IPS-NIHi11 (cell line): ENCODE measurements at regions not wholly inside any gene's neighbourhood (a gene's known extent, or its start where the extent isn't known, plus 50 kb on each side); places are given as distances from the start of the nearest gene placed in this dataset.
"Not testable (repeated sequence)": the region's sequence is repeated elsewhere in the genome, so short reads cannot be mapped to it uniquely, and the experiment has no call there.

Experiments
- DNase-seq: peaks from one replicate; pipeline ENCODE4 v3.0.0; 2012; ENCODE audit warnings: mixed read lengths, low spot score

- no peak for DNase-seq
Measured at GRCh38 chr14:81751198-81751597, 217.5 kb upstream of the SEL1L start.

- DNase-seq: no peak
Measured at GRCh38 chr14:81759541-81759940, 225.9 kb upstream of the SEL1L start.

GRCh38 chr14:81765651-81766275, 232.1 kb upstream of the SEL1L start:
- no peak for DNase-seq

- DNase-seq: no peak
Measured at GRCh38 chr14:81766321-81766915, 232.8 kb upstream of the SEL1L start.

DNA sequence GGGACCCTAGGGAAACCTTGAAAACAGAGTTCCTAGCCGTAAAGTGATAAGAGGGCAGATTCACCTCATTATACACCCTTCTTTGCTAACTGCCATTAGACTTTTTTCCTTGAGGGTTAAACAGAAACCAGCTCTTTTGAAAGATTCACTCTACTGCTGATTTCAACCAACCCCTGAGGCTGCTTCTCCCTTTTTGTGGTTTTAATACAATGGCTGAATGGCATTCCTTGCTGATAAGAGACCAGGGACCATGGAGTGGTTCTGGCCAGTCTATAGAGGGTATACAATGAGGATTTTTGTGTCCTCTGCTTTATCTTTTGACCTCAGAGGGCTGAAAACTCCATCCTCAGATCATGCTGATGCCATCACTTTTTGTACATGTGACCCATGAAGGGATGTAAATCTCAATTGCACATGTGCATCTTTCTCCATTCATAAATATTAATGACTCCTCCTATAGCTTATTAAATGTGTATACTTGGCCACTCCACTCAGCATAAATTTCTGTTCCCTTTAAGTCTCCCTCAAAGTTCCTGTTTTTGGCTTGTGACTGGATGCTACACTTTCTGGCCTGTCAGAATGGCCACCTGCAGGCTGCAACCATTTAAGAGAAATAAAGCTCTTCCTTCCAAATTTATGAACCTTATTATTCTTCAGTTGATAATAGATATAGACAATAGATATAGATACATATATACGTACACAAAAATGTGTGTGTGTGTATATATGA, 233.8 kb upstream of the SEL1L start:
- no peak for DNase-seq

DNA sequence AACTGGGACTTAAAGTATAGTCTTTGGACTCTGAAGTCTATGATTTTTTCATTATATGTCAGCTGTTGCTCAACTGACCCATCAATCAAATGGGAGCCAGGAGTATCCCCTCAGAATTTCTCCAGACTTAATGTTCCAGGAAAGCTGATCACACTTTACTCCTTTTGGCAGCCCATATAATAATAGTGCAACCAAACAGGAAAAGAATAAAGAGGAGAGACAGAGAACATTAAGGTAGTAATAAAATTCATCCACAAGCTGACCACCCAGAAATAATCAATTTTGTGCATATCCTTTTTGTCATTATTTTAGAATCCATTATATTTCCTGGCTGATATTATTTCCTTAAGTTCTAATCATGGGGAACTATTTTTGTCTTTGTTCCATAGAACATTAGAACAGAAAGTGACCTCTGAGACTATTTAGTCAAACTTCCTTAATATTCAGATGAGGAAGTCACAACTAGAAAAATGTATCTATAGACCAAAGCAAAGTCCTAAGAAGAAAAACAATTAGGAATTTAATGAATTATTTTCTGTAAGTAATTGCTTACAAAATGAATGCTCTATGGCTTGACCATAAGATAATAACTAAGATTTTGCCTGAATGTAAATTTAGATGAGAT, 238.1 kb upstream of the SEL1L start:
- no peak for DNase-seq

GRCh38 chr14:81772381-81772780, 238.7 kb upstream of the SEL1L start:
- DNase-seq: no peak

DNA sequence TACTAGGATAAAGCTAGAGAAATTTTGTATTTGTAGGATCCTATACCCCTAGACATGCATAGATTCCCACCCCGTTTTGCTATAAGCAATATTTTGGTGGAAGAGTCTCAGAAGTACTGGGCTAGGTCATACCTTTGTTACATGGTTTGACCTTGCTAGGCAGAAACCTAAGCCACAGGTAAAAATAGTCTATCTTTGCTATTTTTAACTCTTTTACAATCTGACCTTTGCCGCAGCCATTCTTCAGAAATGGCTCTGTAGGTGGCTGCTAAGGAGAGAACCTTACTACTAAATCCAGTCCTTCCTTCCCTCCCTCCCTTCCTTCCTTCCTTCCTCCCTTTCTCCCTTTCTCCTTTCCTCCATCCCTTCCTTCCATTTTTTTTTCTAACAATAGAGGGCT, 242.9 kb upstream of the SEL1L start:
- no peak for DNase-seq

GRCh38 chr14:81781798-81782197, 248.1 kb upstream of the SEL1L start:
- not testable (repeated sequence) for DNase-seq

DNA sequence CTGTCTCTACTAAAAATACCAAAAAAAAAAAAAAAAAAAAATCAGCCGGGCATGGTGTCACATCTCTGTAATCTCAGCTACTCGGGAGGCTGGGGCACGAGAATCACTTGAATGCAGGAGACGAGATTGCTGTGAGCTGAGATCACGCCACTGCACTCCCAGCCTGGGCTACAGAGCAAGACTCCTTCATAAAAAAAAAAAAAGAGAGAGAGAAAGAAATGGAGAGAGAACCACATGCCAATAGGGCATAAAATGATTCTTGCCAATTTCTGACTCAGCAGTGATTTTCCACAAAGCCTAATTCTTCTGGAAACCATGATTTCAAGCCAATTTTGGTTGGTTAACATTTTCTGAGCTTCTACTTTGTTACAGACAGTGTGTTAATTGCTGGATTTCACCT, 250.4 kb upstream of the SEL1L start:
- no peak for DNase-seq

DNA sequence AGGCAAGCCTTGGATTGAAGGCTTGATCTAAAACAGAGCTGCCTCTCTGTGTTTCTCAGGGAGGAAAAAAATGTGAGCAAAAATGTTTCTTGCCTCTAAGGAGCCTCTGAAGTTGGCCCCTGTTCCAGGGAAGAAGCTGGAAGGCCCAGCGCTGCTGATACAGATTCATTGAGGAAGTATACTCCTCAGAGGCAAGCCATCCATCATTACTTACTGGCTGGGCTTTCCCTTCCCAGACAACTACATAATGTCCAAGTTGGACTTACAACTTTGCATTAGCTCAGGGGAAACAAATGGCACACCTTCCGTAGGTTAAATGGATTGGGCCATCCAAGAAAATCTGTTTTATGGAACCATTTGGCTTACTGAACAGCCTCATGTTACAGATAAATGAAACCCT, 263.7 kb upstream of the SEL1L start:
- DNase-seq: no peak

DNA sequence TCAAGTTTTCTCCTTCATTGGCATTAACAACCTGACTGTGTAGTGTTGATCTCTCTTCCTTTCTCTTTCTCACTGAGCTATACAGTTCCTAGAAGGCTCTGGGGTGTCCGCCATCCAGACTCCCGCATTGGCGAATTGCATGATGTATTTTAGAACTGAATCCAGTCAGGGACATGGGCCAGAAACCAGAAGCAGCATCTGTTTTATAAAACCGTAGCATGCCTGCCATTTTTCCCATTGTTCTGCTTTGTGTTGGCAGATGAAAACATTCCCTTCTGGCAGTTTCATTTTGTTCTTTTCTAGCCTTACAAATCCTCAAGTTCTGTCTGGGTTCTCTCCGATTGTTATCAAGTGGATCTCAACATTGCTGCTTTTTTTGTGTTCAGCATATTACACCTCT, 268.3 kb upstream of the SEL1L start:
- no peak for DNase-seq

GRCh38 chr14:81802341-81802740, 268.7 kb upstream of the SEL1L start:
- DNase-seq: no peak

DNA sequence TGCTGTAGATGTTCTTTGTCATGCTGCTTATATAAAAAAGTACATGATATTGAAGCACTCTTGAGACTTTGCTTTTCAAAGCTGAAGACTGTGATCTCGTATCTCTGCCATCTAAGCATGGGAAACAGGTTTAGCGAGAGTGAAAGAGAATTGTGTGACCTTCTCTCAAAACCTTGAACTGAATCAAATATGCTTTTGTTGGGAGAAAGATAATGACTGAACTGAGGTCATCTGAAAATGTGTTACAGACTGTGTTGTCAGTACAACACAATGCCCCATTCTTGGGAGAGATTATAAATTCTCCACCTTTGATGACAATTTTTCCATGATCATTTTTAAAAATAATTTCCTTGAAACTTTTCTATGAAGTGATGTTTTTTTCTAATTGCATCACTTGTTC, 272.1 kb upstream of the SEL1L start:
- no peak for DNase-seq

DNA sequence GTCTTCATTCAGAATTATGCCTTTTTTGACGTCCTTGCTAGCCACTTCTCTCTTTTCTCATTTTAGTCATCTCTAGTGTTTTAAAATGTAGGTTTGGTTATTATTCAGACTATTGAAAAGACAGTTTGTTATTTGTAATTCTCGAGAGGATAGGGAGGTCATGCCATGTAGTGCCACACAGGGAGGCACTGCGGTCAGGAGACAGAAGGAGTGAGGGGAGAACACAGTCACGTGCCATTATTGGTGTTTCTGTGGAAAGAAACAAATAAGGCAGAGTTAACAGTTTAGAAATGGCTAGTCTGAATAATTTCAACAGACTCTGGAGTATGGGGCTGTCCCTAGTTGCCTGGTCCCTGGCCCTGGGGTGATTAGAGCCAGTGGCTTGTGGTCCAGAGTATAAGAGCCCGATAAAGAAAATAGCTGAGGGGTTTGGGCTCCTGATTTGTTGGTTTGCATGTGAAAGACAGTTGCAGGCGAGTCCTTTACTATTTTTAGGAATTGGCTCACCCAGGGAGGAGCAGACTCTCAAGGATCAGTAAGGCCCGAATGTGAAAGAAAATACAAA, 278.1 kb upstream of the SEL1L start:
- no peak for DNase-seq

DNA sequence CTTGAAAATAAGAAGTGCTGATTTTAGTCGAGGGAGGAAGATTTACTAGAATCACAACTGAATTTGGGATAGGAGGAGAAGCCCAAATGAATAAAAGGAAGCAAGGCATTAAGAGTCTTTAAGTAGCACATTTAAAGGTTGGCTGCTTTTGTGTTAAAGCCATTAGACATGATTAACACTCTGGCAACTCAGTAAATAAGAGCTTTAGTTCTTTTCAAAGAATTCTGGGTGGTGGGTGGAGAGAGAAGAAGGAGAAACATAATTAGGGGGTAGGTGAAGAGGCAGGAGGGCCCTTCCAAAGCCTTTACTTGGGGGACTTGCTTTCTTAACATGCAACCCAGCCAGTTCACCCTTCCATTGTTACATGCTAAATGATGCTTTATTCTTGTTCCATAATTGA, 284.6 kb upstream of the SEL1L start:
- no peak for DNase-seq

DNA sequence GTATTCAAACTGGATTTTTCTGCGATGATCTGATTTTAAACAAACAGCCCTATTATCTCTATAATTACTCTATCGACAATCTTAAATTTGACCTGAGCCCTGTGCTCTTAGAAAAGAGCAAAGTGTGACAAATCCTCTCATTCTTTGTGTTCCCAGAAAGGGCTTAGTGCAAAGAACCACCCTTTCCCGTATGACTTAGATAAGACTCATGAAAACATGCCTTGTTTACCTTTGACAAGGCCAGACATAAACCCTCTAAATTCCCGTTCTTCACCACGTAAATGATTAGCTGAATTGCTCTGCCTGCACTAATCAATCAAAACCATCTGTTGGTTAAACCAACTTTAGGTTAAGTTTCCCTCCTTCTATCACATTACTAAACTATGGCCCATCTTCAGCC, 285.7 kb upstream of the SEL1L start:
- DNase-seq: no peak

DNA sequence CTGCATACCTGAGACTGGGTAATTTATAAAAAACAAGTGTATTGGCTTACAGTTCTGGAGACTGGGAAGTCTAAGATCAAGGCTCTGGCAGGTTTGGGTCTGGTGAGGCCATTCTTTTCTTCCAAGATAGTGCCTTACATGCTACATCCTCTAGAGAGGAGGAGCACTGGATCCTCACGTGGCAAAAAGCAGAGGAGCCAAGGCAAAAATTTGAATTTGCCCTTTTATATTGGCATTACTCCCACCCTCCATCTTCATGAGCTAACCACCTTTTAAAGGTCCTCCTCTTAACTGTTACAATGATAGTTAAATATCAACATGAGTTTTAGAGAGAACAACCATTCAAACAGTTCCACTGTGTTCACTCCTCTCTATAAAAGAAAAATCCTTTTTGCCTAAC, 286.3 kb upstream of the SEL1L start:
- no peak for DNase-seq

DNA sequence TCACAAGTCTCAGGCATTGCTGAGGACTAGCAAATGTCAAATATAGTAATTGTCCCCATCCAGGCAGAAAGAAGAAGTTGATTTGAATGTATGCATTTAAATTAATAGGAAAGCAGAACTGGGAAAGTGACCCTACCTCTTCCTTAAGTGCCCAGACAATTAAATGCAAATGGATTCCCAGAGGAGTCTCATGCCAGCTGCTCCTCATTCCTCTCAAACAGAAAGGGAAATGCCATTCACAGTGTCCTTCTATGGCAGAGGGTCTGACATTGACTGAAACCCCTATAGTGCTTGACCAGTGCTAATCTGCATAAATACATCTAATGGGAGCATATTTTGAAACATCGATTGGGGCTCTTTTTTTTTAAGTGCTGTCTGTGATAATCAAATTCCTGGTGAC, 292.4 kb upstream of the SEL1L start:
- no peak for DNase-seq

GRCh38 chr14:81829447-81829846, 295.8 kb upstream of the SEL1L start:
- no peak for DNase-seq

- DNase-seq: no peak
Measured at GRCh38 chr14:81831128-81831820, 297.6 kb upstream of the SEL1L start.

DNA sequence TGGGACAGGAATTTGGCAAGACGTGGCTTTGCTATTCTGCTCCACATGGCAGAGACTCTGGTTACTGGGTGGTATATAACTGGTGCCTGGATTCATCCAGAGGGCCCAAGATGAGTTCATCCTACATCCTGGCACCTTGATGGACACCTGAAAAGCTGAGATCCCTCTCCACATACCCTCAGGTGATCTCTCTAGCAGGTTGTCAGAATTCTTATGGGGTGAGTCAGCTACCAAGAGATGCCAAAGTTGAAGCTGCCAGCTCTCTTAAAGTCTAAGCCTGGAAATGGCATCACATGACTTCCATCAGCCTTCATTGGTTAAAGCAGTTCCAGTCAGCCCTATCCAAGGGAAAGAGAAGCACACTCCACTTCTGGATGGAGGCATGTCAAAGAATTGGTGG, 300.7 kb upstream of the SEL1L start:
- no peak for DNase-seq
